GM19025 (cell line): ENCODE measurements at regions not wholly inside any gene's neighbourhood (a gene's known extent, or its start where the extent isn't known, plus 50 kb on each side); places are given as distances from the start of the nearest gene placed in this dataset.
"Not testable (repeated sequence)": the region's sequence is repeated elsewhere in the genome, so short reads cannot be mapped to it uniquely, and the experiment has no call there.

Experiments
- ATAC-seq: cut with Tn5 transposase; IDR thresholded peaks from one replicate; pipeline ENCODE4 v1.9.1; 2021; ENCODE audit warnings: mild to moderate bottlenecking, low read depth, moderate library complexity; ENCODE audit not compliant: unreplicated experiment

DNA sequence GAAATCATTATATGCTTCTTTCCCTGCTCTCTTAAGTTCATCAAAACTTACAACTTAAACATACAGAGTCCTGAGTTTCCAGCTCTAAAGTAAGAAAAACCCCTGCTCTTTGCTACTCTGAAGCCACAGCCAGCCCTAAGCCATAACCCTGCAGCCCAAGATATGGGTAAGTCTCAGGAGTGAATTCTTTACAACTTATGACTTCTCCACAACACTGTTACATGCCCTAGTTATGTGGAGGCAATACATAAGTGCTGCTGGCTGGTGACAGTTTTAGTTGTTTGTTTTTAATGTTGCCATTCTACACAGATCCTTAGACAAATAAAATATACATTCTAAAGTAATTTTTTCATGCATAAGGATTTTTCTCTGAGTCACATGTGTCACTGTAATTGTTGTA lies 100.2 kb downstream of the FBXO8 start:
- no peak for ATAC-seq

- no peak for ATAC-seq
Measured at GRCh38 chr4:174181827-174182226, 101.6 kb downstream of the FBXO8 start.

- ATAC-seq, result no peak
Measured at GRCh38 chr4:174177536-174177935, 105.9 kb downstream of the FBXO8 start.

- ATAC-seq, result not testable (repeated sequence)
Measured at GRCh38 chr4:174175836-174176235, 107.6 kb downstream of the FBXO8 start.

DNA sequence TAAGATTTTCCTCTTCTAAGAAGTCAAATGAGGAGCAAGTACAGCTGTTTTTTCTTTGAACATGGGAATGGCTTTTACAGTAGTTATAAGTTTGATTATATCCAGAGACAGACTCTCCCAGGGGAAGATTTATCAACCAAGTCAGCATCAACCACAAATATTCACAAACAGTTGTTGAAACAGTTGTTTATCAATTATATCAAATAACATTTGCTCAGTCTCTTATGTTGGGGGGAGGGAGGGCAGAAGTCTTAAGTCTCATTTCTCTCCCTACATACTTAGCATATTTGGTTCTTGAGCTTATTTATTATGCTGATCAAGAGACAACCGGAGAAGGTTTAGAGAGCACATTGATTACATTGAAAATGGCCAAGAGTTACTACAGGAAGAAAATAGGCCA lies 110.1 kb downstream of the FBXO8 start:
- no peak for ATAC-seq

DNA sequence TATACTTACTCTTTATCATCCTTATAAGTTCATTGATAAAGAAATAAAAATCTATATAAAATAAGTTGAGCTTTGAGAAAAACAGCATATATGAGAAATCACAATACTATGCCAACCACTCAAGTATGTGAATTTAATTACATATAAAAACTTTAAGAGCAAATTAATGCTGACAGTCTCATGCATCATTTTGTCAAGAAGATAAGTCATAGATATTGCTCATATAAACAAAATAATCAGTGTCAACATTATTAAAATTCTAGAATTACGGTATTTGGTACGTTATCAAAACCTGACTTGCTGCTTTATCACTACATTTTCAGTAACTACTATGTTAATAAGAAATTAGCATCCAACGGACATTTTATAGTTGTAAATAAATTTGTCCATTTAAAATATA lies 111.2 kb downstream of the FBXO8 start:
- no peak for ATAC-seq

- ATAC-seq, result no peak
Measured at GRCh38 chr4:174170906-174171305, 112.6 kb downstream of the FBXO8 start.

- ATAC-seq, result no peak
Measured at GRCh38 chr4:174170091-174170490, 113.4 kb downstream of the FBXO8 start.

- no peak for ATAC-seq
Measured at GRCh38 chr4:174157106-174157607, 126.3 kb downstream of the FBXO8 start.

DNA sequence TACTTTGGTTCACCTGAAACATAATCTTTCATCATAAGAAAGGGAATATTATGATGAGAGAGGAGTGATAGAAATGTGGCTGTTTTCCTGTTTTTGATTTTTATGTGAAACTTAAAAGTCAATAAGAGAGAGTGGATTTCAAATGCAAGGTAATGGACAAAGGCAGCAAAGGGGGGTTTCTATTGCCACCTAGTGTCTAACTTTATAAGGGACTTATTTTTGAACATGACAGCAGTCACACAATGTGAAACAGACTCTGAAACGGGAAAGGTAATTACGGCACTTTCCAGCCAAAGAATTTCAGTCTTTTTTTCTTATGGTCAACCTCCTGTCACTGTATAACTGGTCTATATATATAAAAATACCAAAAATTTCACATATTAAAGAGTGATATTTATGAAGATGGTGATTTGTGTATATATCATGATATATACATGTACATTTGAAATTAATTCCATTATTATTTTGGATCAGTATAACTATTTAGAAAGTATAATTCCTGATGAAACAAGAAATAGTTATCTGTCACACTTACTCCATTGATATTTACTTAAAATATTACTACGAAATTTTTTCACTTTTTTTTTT lies 127.1 kb downstream of the FBXO8 start:
- ATAC-seq, result peak; percentile 74

DNA sequence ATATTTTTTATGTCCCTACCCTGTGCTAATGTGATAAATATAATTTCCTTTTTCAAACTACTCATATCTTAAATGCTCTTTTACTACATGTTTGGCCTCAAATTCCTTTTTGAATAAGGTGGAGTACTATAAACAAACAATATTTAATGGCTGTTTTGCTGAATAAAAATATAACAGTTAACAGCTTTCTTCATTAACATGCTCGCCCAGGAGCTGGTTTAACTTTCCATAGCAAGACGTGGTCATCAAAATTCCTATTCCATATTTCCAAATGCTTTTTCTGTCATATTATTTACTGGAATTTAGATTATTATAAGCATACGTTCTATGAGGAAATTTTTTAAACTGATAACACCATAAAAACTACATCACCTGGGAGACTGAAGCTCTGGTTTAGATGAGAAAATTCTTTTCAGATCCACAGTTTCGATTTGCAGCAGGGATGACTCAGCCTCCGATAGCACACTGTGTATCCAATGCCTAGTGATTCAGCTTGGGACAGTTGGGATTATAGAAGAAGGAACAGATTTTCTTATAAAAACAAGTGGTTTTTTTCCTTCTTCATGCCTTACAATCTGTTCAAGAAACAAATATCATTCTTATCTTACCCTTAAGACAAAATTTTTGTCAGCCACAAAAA lies 129.1 kb downstream of the FBXO8 start:
- no peak for ATAC-seq

DNA sequence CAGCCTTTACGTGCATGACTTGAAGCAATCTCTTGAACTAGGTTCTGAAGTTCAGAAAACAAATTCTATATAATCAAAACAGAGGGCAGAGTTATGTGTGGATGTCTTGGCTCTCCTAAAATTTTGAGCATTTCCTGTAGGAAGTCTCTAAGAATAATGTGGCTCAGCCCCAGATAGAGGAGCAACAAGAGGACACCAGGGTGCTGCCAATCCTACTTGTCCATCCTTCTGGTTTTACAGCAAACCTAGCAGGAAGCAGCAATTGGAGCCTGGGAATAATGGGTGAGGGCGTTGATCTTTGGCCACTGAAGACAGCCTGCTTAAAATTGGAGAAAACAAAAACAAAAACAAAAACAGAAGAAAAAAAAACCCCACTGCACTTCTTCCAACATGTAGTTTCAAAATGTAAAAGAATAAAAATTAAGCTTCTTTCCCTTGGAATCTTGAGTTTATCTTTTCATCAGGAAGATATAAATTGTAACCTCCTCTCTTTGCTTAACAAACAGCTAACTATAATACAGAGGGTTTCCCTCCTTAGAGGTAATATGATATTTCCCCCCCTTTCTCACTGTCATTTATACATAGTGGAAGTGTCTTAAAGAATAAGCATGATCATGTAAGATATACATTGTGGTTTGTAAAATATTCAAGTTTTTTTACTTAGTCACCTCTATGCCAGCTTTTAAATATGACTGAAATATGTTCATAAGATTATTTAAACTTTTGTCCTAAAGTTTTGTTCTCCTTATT lies 130.6 kb downstream of the FBXO8 start:
- no peak for ATAC-seq

- no peak for ATAC-seq
Measured at GRCh38 chr4:174147863-174148262, 135.6 kb downstream of the FBXO8 start.

DNA sequence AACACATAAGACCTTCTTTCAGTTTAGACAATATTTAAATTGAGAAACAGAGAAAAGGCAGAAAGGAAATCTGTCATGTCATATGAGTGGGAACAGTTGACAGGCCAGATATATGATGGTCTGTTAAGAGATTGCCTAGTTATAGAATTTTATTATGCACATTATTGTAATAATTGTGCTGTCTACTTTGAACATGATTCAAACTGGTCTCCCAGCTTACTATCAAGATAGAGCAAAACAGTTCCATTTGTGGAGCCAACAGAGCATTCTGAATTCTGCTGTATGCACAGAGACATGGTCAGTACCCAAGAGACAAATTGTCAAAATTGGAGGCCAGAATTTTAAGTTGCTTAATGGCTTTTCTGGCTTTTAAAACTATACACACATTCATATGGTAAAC lies 139.4 kb downstream of the FBXO8 start:
- no peak for ATAC-seq

GRCh38 chr4:174141876-174142275 lies 141.6 kb downstream of the FBXO8 start:
- no peak for ATAC-seq

DNA sequence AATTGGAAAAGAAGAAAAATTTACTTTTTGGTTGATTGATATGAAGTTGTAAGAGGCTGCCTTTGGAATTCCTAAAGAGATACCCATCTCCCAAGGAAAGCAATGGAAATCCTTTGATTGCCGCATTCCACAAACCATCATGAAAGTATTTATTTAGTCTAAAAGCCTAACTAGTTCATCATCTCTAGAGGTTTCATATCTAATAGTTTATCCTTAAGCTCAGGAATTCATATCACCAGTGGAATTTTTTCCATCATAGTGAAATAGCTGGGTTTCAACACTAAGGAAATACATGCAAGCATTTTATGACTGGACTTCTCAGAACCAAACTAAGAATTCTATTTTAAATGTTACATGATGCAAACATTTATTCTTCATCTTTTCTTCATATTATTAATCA lies 144.9 kb downstream of the FBXO8 start:
- no peak for ATAC-seq

DNA sequence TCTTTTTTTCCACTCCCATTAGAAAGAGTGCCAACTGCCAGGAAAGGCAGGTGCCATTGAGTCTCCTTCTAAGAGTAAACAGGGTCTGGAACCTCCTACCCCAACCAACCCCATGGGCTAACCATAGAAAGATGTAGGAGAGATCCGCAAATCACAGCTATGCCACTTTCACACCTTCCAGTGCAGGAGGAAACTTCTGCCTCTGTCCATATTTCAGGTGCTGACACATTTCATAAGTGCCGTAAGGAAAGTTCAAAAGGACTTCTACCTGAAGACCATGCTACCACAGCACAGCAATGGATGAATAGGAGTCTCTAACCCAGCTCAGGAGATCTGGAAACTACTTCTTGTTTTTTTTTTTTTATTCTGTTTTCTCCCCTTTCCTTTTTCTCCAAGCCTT lies 145.8 kb downstream of the FBXO8 start:
- ATAC-seq, result no peak

- ATAC-seq, result no peak
Measured at GRCh38 chr4:174135936-174136406, 147.5 kb downstream of the FBXO8 start.

DNA sequence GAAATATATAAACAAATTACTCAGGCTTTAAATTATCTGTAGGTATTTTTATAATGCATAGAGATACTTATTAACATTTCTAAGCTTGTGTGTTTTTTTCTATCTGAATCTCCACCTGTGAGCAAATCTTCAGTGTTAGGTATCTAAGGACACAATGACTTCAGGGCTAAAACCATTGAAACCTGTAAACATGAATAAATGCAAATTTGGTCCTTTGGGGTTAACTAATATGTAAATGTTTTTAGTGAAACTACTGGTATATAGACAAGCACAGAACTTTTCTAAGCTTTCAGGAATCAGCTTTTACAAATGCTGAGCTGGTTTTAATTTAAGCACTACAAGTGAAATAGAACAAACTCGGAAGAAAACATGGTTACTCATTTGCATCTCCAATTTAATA lies 147.9 kb downstream of the FBXO8 start:
- no peak for ATAC-seq

DNA sequence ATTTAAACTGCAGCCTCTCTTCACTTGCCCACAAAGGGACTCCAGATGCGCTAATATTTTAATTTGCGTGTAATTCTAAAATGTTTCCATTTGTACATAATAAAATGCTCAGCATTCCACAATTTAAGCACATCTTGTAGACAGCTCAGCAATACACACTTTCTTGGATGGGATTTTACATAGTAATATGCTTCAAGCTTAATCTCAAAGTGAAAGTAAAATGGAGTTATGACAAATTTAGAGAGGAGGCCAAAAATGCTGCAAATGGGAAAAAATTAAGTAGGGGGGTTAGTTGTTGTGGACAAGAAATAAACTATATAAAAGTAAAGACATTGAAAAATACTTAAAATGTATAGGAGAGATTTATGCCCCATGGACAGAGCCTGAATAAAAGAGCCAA lies 149.1 kb downstream of the FBXO8 start:
- ATAC-seq, result no peak

DNA sequence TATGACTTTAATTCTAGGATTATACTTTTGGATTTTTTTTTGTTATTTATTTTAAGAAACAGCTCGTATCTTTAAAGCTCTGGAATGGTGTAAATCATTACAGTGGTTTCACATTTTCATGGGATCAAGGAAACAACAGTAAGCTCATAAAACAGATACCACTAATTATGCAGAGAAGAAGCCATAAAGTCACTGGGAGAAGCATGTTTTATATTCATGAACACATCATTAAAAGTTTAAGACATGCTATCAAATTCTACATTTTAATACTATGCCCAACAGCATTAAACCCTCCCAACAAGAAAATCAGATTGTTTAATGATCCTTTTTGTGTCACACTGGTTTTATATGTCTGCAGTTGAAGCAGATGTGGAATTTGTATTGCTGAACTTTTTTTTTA lies 149.9 kb downstream of the FBXO8 start:
- ATAC-seq, result no peak

DNA sequence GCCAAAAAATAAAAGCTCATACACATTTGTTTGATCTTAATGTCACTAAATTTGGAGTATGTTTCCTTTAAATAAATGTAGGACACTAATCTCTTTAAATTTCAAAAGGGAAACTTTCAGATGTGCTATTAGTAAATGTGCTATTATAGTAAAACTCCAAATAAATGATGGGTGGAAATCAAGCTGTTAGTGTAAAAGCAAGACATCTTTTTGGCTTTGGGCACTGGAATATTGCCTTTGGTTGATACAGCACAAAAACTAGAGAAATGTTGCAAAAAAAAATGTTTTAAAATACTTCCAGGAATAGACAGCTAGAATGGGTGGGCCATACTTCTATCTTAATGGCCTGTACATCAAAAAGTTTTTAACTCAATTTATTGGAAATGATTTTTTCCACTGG lies 151.6 kb downstream of the FBXO8 start:
- ATAC-seq, result no peak
